ENCODE measurements at regions not wholly inside any gene's neighbourhood (a gene's known extent, or its start where the extent isn't known, plus 50 kb on each side); places are given as distances from the start of the nearest gene placed in this dataset.

GRCh38 chr2:41963661-41964525 lies 83.9 kb upstream of the PKDCC start:
- intact Hi-C loops (cut with DNase I): loop anchor here in 2 of 4 donors (5.0 to 10.0 kb wide), 2 partner anchors 91 to 98 kb away; no protein-coding TSS in a partner anchor
- no peaks in the 10 kb centered on the region for H3K36me3 ChIP-seq
- H3K27ac ChIP-seq: peak overlapping the region; percentile 70 to 86
- no peak overlapping the region for H3K4me3 ChIP-seq
- WGBS, 3 donors: 6 to 15% (median 11%) methylated on average over 10 of the region's 10 CpGs
- TF ChIP-seq POLR2A (IDR thresholded peaks at IDR 0.05): peak; percentile 19
- no peak for TF ChIP-seq EP300 (IDR thresholded peaks at IDR 0.05)
- no peaks in the 10 kb centered on the region for H3K27me3 ChIP-seq
- peaks cover 36% of the 10 kb centered on the region for H3K4me1 ChIP-seq (ENCODE audit: insufficient read depth)
- peak; percentile 78 to 91 (median 88) for DNase-seq
- H3K9me3 ChIP-seq: no peaks in the 10 kb centered on the region

GRCh38 chr2:41965173-41965908 lies 82.5 kb upstream of the PKDCC start:
- Histone ChIP-seq H3K36me3 (no peaks in the 10 kb centered on the region), H3K9me3 (no peaks in the 10 kb centered on the region), H3K27me3 (no peaks in the 10 kb centered on the region), H3K27ac (peak overlapping the region in 1 of 2 donors; percentile 86), H3K4me3 (no peak overlapping the region), H3K4me1 (ENCODE audit: insufficient read depth) (peaks cover 36% of the 10 kb centered on the region)
- DNase-seq: peak in 1 of 5 donors; percentile 51
- no peak for TF ChIP-seq EP300 (IDR thresholded peaks at IDR 0.05)
- no peak for TF ChIP-seq CTCF (IDR thresholded peaks at IDR 0.05)
- TF ChIP-seq POLR2A (IDR thresholded peaks at IDR 0.05): no peak
- WGBS, 3 donors: 80 to 86% (median 86%) methylated on average over 5 of the region's 5 CpGs
- intact Hi-C loops (cut with DNase I): loop anchor here in 1 of 4 donors (10.0 kb wide), 1 partner anchor 89 kb away; no protein-coding TSS in a partner anchor

GRCh38 chr2:41965909-41966295 lies 81.9 kb upstream of the PKDCC start:
- DNase-seq: peak in 1 of 5 donors; percentile 58
- WGBS, 3 donors: 7 to 30% (median 10%) methylated on average over 2 of the region's 2 CpGs
- intact Hi-C loops (cut with DNase I): loop anchor here in 1 of 4 donors (10.0 kb wide), 1 partner anchor 89 kb away; no protein-coding TSS in a partner anchor
- Histone ChIP-seq H3K9me3 (no peaks in the 10 kb centered on the region), H3K4me1 (ENCODE audit: insufficient read depth) (peaks cover 36% of the 10 kb centered on the region), H3K27ac (peak overlapping the region in 1 of 2 donors; percentile 86), H3K36me3 (no peaks in the 10 kb centered on the region), H3K27me3 (no peaks in the 10 kb centered on the region), H3K4me3 (no peak overlapping the region)
- TF ChIP-seq EP300 (IDR thresholded peaks at IDR 0.05) (no peak), POLR2A (IDR thresholded peaks at IDR 0.05) (no peak), CTCF (IDR thresholded peaks at IDR 0.05) (no peak)

- intact Hi-C loops (cut with DNase I): loop anchor here in 1 of 4 donors (10.0 kb wide), 1 partner anchor 88 kb away; no protein-coding TSS in a partner anchor
- H3K36me3 ChIP-seq: no peaks in the 10 kb centered on the region
- H3K4me3 ChIP-seq: no peak overlapping the region
- WGBS, 3 donors: 24 to 32% (median 32%) methylated on average over 10 of the region's 10 CpGs
- H3K4me1 ChIP-seq (ENCODE audit: insufficient read depth): peaks cover 36% of the 10 kb centered on the region
- H3K27ac ChIP-seq: peak overlapping the region in 1 of 2 donors; percentile 86
- H3K27me3 ChIP-seq: no peaks in the 10 kb centered on the region
- peak; percentile 75 to 84 (median 83) for DNase-seq
- H3K9me3 ChIP-seq: no peaks in the 10 kb centered on the region
- TF ChIP-seq POLR2A (IDR thresholded peaks at IDR 0.05) (no peak), EP300 (IDR thresholded peaks at IDR 0.05) (no peak), CTCF (IDR thresholded peaks at IDR 0.05) (no peak)
These were observed 81.4 kb upstream of the PKDCC start for GRCh38 chr2:41966431-41966893.
